Panc1 (cell line): ENCODE measurements at regions not wholly inside any gene's neighbourhood (a gene's known extent, or its start where the extent isn't known, plus 50 kb on each side); places are given as distances from the start of the nearest gene placed in this dataset.

ENCODE experiments used
- POLR2AphosphoS5 ChIP-seq: IDR thresholded peaks from 2 replicates; pipeline ENCODE4 v1.6.1; 2012; ENCODE audit warnings: mild to moderate bottlenecking, low read depth, low read length, moderate library complexity
- TF ChIP-seq, protein P1 (sequence below): fragments of 450-650 bp; IDR thresholded peaks from 2 replicates; pipeline ENCODE4 v1.5.1; 2017; ENCODE audit warnings: mild to moderate bottlenecking
- TF ChIP-seq, protein P2 (sequence below), 2 experiments: IDR thresholded peaks; 2 replicates each; pipeline ENCODE4 v1.6.1; 2011 to 2012; ENCODE audit warnings: low read depth in 2 of 2, control low read depth in 1 of 2, low read length in 1 of 2, mild to moderate bottlenecking in 1 of 2, moderate library complexity in 1 of 2; ENCODE audit not compliant: insufficient read depth in 1 of 2

GRCh38 chrX:26747877-26748276, 531.9 kb downstream of the MAGEB5 start:
- TF ChIP-seq, protein P1, sequence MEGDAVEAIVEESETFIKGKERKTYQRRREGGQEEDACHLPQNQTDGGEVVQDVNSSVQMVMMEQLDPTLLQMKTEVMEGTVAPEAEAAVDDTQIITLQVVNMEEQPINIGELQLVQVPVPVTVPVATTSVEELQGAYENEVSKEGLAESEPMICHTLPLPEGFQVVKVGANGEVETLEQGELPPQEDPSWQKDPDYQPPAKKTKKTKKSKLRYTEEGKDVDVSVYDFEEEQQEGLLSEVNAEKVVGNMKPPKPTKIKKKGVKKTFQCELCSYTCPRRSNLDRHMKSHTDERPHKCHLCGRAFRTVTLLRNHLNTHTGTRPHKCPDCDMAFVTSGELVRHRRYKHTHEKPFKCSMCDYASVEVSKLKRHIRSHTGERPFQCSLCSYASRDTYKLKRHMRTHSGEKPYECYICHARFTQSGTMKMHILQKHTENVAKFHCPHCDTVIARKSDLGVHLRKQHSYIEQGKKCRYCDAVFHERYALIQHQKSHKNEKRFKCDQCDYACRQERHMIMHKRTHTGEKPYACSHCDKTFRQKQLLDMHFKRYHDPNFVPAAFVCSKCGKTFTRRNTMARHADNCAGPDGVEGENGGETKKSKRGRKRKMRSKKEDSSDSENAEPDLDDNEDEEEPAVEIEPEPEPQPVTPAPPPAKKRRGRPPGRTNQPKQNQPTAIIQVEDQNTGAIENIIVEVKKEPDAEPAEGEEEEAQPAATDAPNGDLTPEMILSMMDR, result no peak
- TF ChIP-seq POLR2AphosphoS5, result no peak
- TF ChIP-seq, protein P2, sequence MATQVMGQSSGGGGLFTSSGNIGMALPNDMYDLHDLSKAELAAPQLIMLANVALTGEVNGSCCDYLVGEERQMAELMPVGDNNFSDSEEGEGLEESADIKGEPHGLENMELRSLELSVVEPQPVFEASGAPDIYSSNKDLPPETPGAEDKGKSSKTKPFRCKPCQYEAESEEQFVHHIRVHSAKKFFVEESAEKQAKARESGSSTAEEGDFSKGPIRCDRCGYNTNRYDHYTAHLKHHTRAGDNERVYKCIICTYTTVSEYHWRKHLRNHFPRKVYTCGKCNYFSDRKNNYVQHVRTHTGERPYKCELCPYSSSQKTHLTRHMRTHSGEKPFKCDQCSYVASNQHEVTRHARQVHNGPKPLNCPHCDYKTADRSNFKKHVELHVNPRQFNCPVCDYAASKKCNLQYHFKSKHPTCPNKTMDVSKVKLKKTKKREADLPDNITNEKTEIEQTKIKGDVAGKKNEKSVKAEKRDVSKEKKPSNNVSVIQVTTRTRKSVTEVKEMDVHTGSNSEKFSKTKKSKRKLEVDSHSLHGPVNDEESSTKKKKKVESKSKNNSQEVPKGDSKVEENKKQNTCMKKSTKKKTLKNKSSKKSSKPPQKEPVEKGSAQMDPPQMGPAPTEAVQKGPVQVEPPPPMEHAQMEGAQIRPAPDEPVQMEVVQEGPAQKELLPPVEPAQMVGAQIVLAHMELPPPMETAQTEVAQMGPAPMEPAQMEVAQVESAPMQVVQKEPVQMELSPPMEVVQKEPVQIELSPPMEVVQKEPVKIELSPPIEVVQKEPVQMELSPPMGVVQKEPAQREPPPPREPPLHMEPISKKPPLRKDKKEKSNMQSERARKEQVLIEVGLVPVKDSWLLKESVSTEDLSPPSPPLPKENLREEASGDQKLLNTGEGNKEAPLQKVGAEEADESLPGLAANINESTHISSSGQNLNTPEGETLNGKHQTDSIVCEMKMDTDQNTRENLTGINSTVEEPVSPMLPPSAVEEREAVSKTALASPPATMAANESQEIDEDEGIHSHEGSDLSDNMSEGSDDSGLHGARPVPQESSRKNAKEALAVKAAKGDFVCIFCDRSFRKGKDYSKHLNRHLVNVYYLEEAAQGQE (IDR thresholded peaks at IDR 0.05; ENCODE audit: insufficient read depth in 1 of 2, low read depth in 2 of 2, low read length in 1 of 2), result no peak
